CD14-positive monocyte (primary cell): ENCODE measurements at regions not wholly inside any gene's neighbourhood (a gene's known extent, or its start where the extent isn't known, plus 50 kb on each side); places are given as distances from the start of the nearest gene placed in this dataset.

Experiments
- DNase-seq, 3 donors: peaks; one replicate each; pipeline ENCODE4 v3.0.0-alpha.2; 2011 to 2022
- H2AFZ ChIP-seq: 2 replicates; pipeline ENCODE4 v1.6.0; 2012; ENCODE audit warnings: mild to moderate bottlenecking, low read depth, low read length, inconsistent platforms; ENCODE audit not compliant: insufficient read depth, poor library complexity, severe bottlenecking
- H3K27ac ChIP-seq, 2 donors: 1 replicate in 1 of 2; 2 replicates in 1 of 2; pipeline ENCODE4 v1.5.1; 2012 to 2013; ENCODE audit warnings: low read length in 2 of 2, control low read depth in 1 of 2, inconsistent platforms in 1 of 2, low read depth in 1 of 2, mild to moderate bottlenecking in 1 of 2
- H3K27me3 ChIP-seq, 2 donors: one replicate each; pipeline versions ENCODE4 v1.6.0 to v1.6.1; 2011 to 2013; ENCODE audit warnings: low read length in 2 of 2; ENCODE audit not compliant: control insufficient read depth in 2 of 2, insufficient read depth in 2 of 2
- H3K36me3 ChIP-seq, 2 donors: replicated peaks in 1 of 2; 1 replicate in 1 of 2; 2 replicates in 1 of 2; pipeline versions ENCODE4 v1.5.1 to v1.6.1; 2012 to 2013; ENCODE audit warnings: low read length in 2 of 2, control low read depth in 1 of 2, inconsistent platforms in 1 of 2, mild to moderate bottlenecking in 1 of 2; ENCODE audit not compliant: insufficient read depth in 2 of 2, control insufficient read depth in 1 of 2
- H3K4me1 ChIP-seq, 2 donors: 1 replicate in 1 of 2; 2 replicates in 1 of 2; pipeline versions ENCODE4 v1.5.1 to v1.6.1; 2012 to 2013; ENCODE audit warnings: low read length in 2 of 2, control low read depth in 1 of 2, inconsistent platforms in 1 of 2, mild to moderate bottlenecking in 1 of 2, moderate library complexity in 1 of 2; ENCODE audit not compliant: insufficient read depth in 2 of 2, control insufficient read depth in 1 of 2
- H3K4me2 ChIP-seq: replicated peaks from 2 replicates; pipeline ENCODE3; 2012; ENCODE audit warnings: low read length, moderate library complexity, mild to moderate bottlenecking; ENCODE audit not compliant: poor library complexity, severe bottlenecking; ENCODE audit errors: extremely low read depth
- H3K4me3 ChIP-seq, 3 experiments: fragments of 200-600 bp in 1 of 3; sonication (generic) in 1 of 3; replicated peaks in 1 of 3; 1 replicate in 2 of 3; 2 replicates in 1 of 3; pipeline ENCODE4 v1.5.1; 2011 to 2013; ENCODE audit warnings: low read length in 3 of 3, mild to moderate bottlenecking in 3 of 3, control low read depth in 2 of 3, low read depth in 2 of 3, inconsistent platforms in 1 of 3, moderate library complexity in 1 of 3
- H3K79me2 ChIP-seq: 2 replicates; pipeline ENCODE4 v1.6.0; 2012; ENCODE audit warnings: mild to moderate bottlenecking, control low read depth, inconsistent platforms, low read length, moderate library complexity; ENCODE audit not compliant: insufficient read depth
- H3K9ac ChIP-seq: 2 replicates; pipeline ENCODE4 v1.6.0; 2017; ENCODE audit warnings: low read length, mild to moderate bottlenecking; ENCODE audit not compliant: insufficient read depth, poor library complexity, severe bottlenecking
- H3K9me3 ChIP-seq, 2 donors: replicated peaks in 1 of 2; 1 replicate in 1 of 2; 2 replicates in 1 of 2; pipeline versions ENCODE4 v1.5.1 to v1.6.1; 2012 to 2013; ENCODE audit warnings: low read length in 2 of 2, control low read depth in 1 of 2; ENCODE audit not compliant: control insufficient read depth in 1 of 2, insufficient read depth in 1 of 2
- H4K20me1 ChIP-seq: 2 replicates; pipeline ENCODE4 v1.6.0; 2012; ENCODE audit warnings: mild to moderate bottlenecking, low read length, control low read depth, moderate library complexity; ENCODE audit not compliant: insufficient read depth
- H3K27ac Mint-ChIP-seq, 7 donors: one replicate each; pipeline ENCODE4 v1.8.0; 2020; ENCODE audit warnings: mild to moderate bottlenecking in 7 of 7, mixed read lengths in 7 of 7, moderate library complexity in 6 of 7, inconsistent platforms in 2 of 7
- H3K27me3 Mint-ChIP-seq, 3 donors: one replicate each; pipeline ENCODE4 v1.8.0; 2021 to 2022; ENCODE audit warnings: low read depth in 3 of 3, mild to moderate bottlenecking in 3 of 3, mixed read lengths in 3 of 3, moderate library complexity in 3 of 3, inconsistent platforms in 1 of 3
- H3K36me3 Mint-ChIP-seq, 2 donors: one replicate each; pipeline ENCODE4 v1.8.0; 2020; ENCODE audit warnings: mixed read lengths in 2 of 2, inconsistent platforms in 1 of 2, mild to moderate bottlenecking in 1 of 2
- H3K4me1 Mint-ChIP-seq: one replicate; pipeline ENCODE4 v1.8.0; 2020; ENCODE audit warnings: mild to moderate bottlenecking, mixed read lengths
- H3K4me3 Mint-ChIP-seq, 2 donors: one replicate each; pipeline ENCODE4 v1.8.0; 2020; ENCODE audit warnings: mild to moderate bottlenecking in 2 of 2, mixed read lengths in 2 of 2, moderate library complexity in 1 of 2
- H3K9me3 Mint-ChIP-seq, 7 donors: one replicate each; pipeline ENCODE4 v1.8.0; 2020 to 2022; ENCODE audit warnings: mixed read lengths in 7 of 7, mild to moderate bottlenecking in 6 of 7, moderate library complexity in 6 of 7, inconsistent platforms in 2 of 7
- CTCF ChIP-seq: fragments of 200-600 bp; IDR thresholded peaks from one replicate; pipeline ENCODE4 v1.8.0; 2022; ENCODE audit warnings: antibody characterized with exemption, mild to moderate bottlenecking
- WGBS: methylation state at CpG from one replicate; pipeline ENCODE4 v1.1.5; 2013; ENCODE audit warnings: missing lambda C conversion rate; ENCODE audit not compliant: insufficient coverage; 5-methylcytosine and 5-hydroxymethylcytosine counted together
- intact Hi-C, 2 donors: fragments of 100-400 bp; cut with micrococcal nuclease; formaldehyde crosslinking; loops; one replicate each; pipeline versions ENCODE4 v1.15.0 to v1.15.1; 2023

- WGBS: no CpG with 5 or more reads among the region's 1 CpG
- H3K4me3 Mint-ChIP-seq: no peak overlapping the region
These were observed 262.3 kb upstream of the CRY1 start for GRCh38 chr12:107355612-107356011.

GRCh38 chr12:107356266-107356936, 263.1 kb upstream of the CRY1 start:
- intact Hi-C loops: no loop called here

More at GRCh38 chr12:107355612-107356011, 262.3 kb upstream of the CRY1 start:
- Histone ChIP-seq H3K9me3 (no peaks in the 10 kb centered on the region), H3K27ac (no peak overlapping the region), H3K79me2 (no peaks in the 10 kb centered on the region), H4K20me1 (no peaks in the 10 kb centered on the region), H2AFZ (no peak overlapping the region), H3K36me3 (no peaks in the 10 kb centered on the region), H3K27me3 (no peaks in the 10 kb centered on the region), H3K9ac (no peak overlapping the region), H3K4me2 (no peak overlapping the region), H3K4me1 (peaks cover 26% of the 10 kb centered on the region in 2 donors), H3K4me3 (no peak overlapping the region)
- H3K4me1 Mint-ChIP-seq: peaks cover 36% of the 10 kb centered on the region
- TF ChIP-seq CTCF: no peak
- H3K27ac Mint-ChIP-seq: no peak overlapping the region
- H3K9me3 Mint-ChIP-seq: no peaks in the 10 kb centered on the region
- H3K36me3 Mint-ChIP-seq: no peaks in the 10 kb centered on the region
- H3K27me3 Mint-ChIP-seq: peaks cover 0 to 4% (median 1%) of the 10 kb centered on the region in 3 donors
- no peak for DNase-seq
- intact Hi-C loops: no loop called here

More at GRCh38 chr12:107356266-107356936, 263.1 kb upstream of the CRY1 start:
- DNase-seq: no peak
- no peak overlapping the region for H3K4me2 ChIP-seq
- H3K27ac Mint-ChIP-seq: no peak overlapping the region
- H3K79me2 ChIP-seq: no peaks in the 10 kb centered on the region
- H3K9ac ChIP-seq: no peak overlapping the region
- H3K9me3 Mint-ChIP-seq: no peaks in the 10 kb centered on the region
- H2AFZ ChIP-seq: no peak overlapping the region
- H3K9me3 ChIP-seq: no peaks in the 10 kb centered on the region
- H3K4me3 ChIP-seq: no peak overlapping the region
- no peak for TF ChIP-seq CTCF
- H3K27me3 ChIP-seq: no peaks in the 10 kb centered on the region
- no peak overlapping the region for H3K4me3 Mint-ChIP-seq
- no peaks in the 10 kb centered on the region for H3K36me3 Mint-ChIP-seq
- no peak overlapping the region for H3K27ac ChIP-seq
- peaks cover 22% of the 10 kb centered on the region in 2 donors for H3K4me1 ChIP-seq
- H3K27me3 Mint-ChIP-seq: peaks cover 0 to 4% (median 1%) of the 10 kb centered on the region in 3 donors
- WGBS: 100% methylated on average over 1 of the region's 7 CpGs
- H4K20me1 ChIP-seq: no peaks in the 10 kb centered on the region
- H3K36me3 ChIP-seq: no peaks in the 10 kb centered on the region
- peaks cover 32% of the 10 kb centered on the region for H3K4me1 Mint-ChIP-seq
